A673 (cell line): ENCODE measurements at regions not wholly inside any gene's neighbourhood (a gene's known extent, or its start where the extent isn't known, plus 50 kb on each side); places are given as distances from the start of the nearest gene placed in this dataset.

Experiments used
- BruUV-seq: library from RNA; stranded (reverse); fragments of 400-500 nt; replicated peaks from 2 replicates; lab custom pipeline; 2021; lab: Mats Ljungman, UMichigan
- CTCF ChIA-PET: fragments of 300-600 bp; sonication (Branson Sonifier 250); formaldehyde crosslinking; loops from one replicate; lab custom pipeline; 2022; ENCODE audit warnings: antibody characterized with exemption; lab: Charles Lee
- POLR2A ChIA-PET: fragments of 300-600 bp; sonication (Branson Sonifier 250); formaldehyde crosslinking; loops from one replicate; lab custom pipeline; 2022; ENCODE audit warnings: antibody characterized with exemption; ENCODE audit not compliant: low non-redundant PET; lab: Charles Lee
- DNase-seq: peaks from one replicate; pipeline ENCODE4 v3.0.0-alpha.2; 2015; ENCODE audit warnings: low spot score
- H3K27ac ChIP-seq: fragments of 200-600 bp; sonication (generic); 2 replicates; pipeline ENCODE4 v1.5.1; 2016; ENCODE audit warnings: mixed run types, low read depth, mild to moderate bottlenecking, mixed read lengths, antibody characterized with exemption, low read length; ENCODE audit not compliant: poor library complexity, severe bottlenecking
- H3K27me3 ChIP-seq: fragments of 200-600 bp; sonication (generic); replicated peaks from 2 replicates; pipeline ENCODE4 v1.6.1; 2017; ENCODE audit warnings: mixed run types, low read depth, mild to moderate bottlenecking, mixed read lengths, antibody characterized with exemption, low read length; ENCODE audit not compliant: insufficient read depth, poor library complexity
- H3K36me3 ChIP-seq: fragments of 200-600 bp; sonication (generic); 2 replicates; pipeline ENCODE4 v1.6.1; 2016; ENCODE audit warnings: mixed run types, mild to moderate bottlenecking, mixed read lengths, antibody characterized with exemption, low read length; ENCODE audit not compliant: insufficient read depth, poor library complexity, severe bottlenecking
- H3K4me1 ChIP-seq: fragments of 200-600 bp; sonication (generic); 2 replicates; pipeline ENCODE4 v1.6.1; 2017; ENCODE audit warnings: mixed run types, mild to moderate bottlenecking, mixed read lengths, antibody characterized with exemption, low read length; ENCODE audit not compliant: insufficient read depth, poor library complexity, severe bottlenecking
- H3K4me3 ChIP-seq: fragments of 200-600 bp; sonication (generic); 2 replicates; pipeline ENCODE4 v1.5.1; 2016; ENCODE audit warnings: low read depth, mixed run types, mild to moderate bottlenecking, mixed read lengths, low read length; ENCODE audit not compliant: poor library complexity, severe bottlenecking
- H3K9me3 ChIP-seq: fragments of 200-600 bp; sonication (generic); 2 replicates; pipeline ENCODE4 v1.6.1; 2016; ENCODE audit warnings: mixed run types, low read depth, mild to moderate bottlenecking, mixed read lengths, antibody characterized with exemption, low read length; ENCODE audit not compliant: poor library complexity, severe bottlenecking
- CTCF ChIP-seq: fragments of 300-800, 200-600 bp; sonication (generic); conservative IDR thresholded peaks from 2 replicates; pipeline ENCODE4 v1.5.1; 2017; ENCODE audit warnings: low read depth, mild to moderate bottlenecking, antibody characterized with exemption, low read length, moderate library complexity, mixed read lengths
- EZH2 ChIP-seq: fragments of 200-600 bp; sonication (generic); IDR thresholded peaks from 2 replicates; pipeline ENCODE4 v1.6.1; 2017; ENCODE audit warnings: borderline replicate concordance, low read depth, mild to moderate bottlenecking, mixed read lengths, antibody characterized with exemption, low read length; ENCODE audit not compliant: poor library complexity, severe bottlenecking
- intact Hi-C: fragments of 100-400 bp; cut with micrococcal nuclease; formaldehyde crosslinking; loops from one replicate; pipeline ENCODE4 v1.10.0; 2022; ENCODE audit not compliant: unreplicated experiment

- DNase-seq, result no peak
- CTCF ChIA-PET, result no interaction called here
- intact Hi-C loops, result no loop called here
- no TSS peak for BruUV-seq
- TF ChIP-seq EZH2, result no peak
- TF ChIP-seq CTCF, result no peak
- POLR2A ChIA-PET, result no interaction called here
- Histone ChIP-seq H3K27me3 (no peaks in the 10 kb centered on the region), H3K4me3 (no peak overlapping the region), H3K27ac (no peak overlapping the region), H3K36me3 (no peaks in the 10 kb centered on the region), H3K4me1 (no peaks in the 10 kb centered on the region), H3K9me3 (no peaks in the 10 kb centered on the region)
Observed at GRCh38 chr1:10953505-10954193, 58.8 kb upstream of the TARDBP start.

DNA sequence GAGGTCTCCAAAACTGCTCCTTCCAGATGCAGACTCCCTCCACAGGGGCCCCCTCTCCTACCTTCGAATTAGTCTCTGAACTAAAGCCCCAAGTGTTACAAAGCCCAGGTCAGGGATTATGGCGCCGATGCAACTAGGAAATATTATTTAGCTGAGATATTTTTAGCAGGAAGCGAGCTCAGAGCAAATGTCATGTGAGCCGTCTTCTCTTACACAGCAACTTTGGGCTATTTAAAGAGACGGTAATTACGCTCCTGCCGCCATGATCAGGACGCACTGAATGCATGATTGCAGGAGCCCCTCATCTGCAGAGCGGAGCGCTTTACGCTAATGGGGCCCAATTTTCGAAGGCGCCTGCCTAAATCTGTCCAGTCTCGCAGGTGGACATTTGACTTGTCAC is 55.3 kb upstream of the TARDBP start:
- intact Hi-C loops, result no loop called here
- peaks cover 9% of the 10 kb centered on the region for H3K4me1 ChIP-seq
- no peak for DNase-seq
- no TSS peak for BruUV-seq
- CTCF ChIA-PET, result no interaction called here
- no peaks in the 10 kb centered on the region for H3K9me3 ChIP-seq
- POLR2A ChIA-PET, result no interaction called here
- no peaks in the 10 kb centered on the region for H3K36me3 ChIP-seq
- H3K27ac ChIP-seq, result no peak overlapping the region
- H3K4me3 ChIP-seq, result no peak overlapping the region
- TF ChIP-seq CTCF (no peak), EZH2 (no peak)
- H3K27me3 ChIP-seq, result no peaks in the 10 kb centered on the region

DNA sequence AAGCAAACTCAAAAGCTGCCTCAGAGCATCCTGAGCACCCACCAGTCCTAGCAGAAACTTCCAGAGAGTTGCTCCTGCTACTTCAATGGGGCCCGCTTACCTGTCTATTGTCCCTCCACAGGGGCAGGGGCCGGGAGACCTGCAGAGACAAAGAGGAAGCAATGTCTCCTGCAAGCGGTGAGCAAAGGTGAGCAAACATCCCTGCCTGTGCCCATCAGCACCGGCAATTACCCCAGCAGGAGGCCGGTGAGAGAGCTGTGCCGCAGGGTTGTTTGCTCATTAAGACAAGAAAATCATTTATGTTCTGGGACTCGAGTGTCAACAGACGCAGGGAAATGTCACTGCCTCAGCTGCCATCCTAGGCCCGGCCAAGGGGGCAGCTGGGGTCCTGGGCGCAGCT is 53.8 kb upstream of the TARDBP start:
- Histone ChIP-seq H3K4me1 (peaks cover 17% of the 10 kb centered on the region), H3K4me3 (no peak overlapping the region), H3K27me3 (no peaks in the 10 kb centered on the region), H3K36me3 (no peaks in the 10 kb centered on the region), H3K27ac (no peak overlapping the region), H3K9me3 (no peaks in the 10 kb centered on the region)
- no TSS peak for BruUV-seq
- intact Hi-C loops, result no loop called here
- no peak for DNase-seq
- TF ChIP-seq CTCF (no peak), EZH2 (no peak)
- ChIA-PET POLR2A (interaction anchor here (0.6 kb wide), 1 partner anchor 11 kb away, joined by 3 read pairs; no protein-coding TSS in a partner anchor), CTCF (no interaction called here)
